Neural cell (in vitro differentiated cells): ENCODE measurements at regions not wholly inside any gene's neighbourhood (a gene's known extent, or its start where the extent isn't known, plus 50 kb on each side); places are given as distances from the start of the nearest gene placed in this dataset.

Experiments
- H2AFZ ChIP-seq: fragments of 200-600, 300-800 bp; sonication (generic), shearing (Covaris generic); 2 replicates; pipeline ENCODE4 v1.6.0; 2014; ENCODE audit warnings: low read depth, mild to moderate bottlenecking, antibody characterized with exemption, low read length, moderate library complexity
- H3F3A ChIP-seq: fragments of 200-600 bp; shearing (Covaris generic); 2 replicates; pipeline ENCODE4 v1.6.1; 2016; ENCODE audit warnings: mild to moderate bottlenecking, moderate library complexity, mixed read lengths, antibody characterized with exemption, low read length; ENCODE audit not compliant: insufficient read depth, poor library complexity, severe bottlenecking
- H3K27ac ChIP-seq: fragments of 200-600, 300-800 bp; sonication (generic), shearing (Covaris generic); 2 replicates; pipeline ENCODE4 v1.5.1; 2014; ENCODE audit warnings: mild to moderate bottlenecking, low read length, moderate library complexity
- H3K27me3 ChIP-seq: fragments of 300-800, 200-600 bp; sonication (generic), shearing (Covaris generic); 2 replicates; pipeline ENCODE4 v1.6.0; 2014; ENCODE audit warnings: mild to moderate bottlenecking, low read depth, low read length, moderate library complexity; ENCODE audit not compliant: insufficient read depth
- H3K36me3 ChIP-seq: fragments of 300-800, 200-600 bp; sonication (generic), shearing (Covaris generic); 2 replicates; pipeline ENCODE4 v1.5.1; 2014; ENCODE audit warnings: mild to moderate bottlenecking, antibody characterized with exemption, low read length, moderate library complexity; ENCODE audit not compliant: insufficient read depth
- H3K4me2 ChIP-seq: fragments of 300-800, 200-600 bp; sonication (generic), shearing (Covaris generic); 2 replicates; pipeline ENCODE4 v1.6.0; 2014; ENCODE audit warnings: mild to moderate bottlenecking, low read length
- H3K4me3 ChIP-seq: fragments of 300-800, 200-600 bp; sonication (generic), shearing (Covaris generic); 2 replicates; pipeline ENCODE4 v1.5.1; 2014; ENCODE audit warnings: mild to moderate bottlenecking, low read length, moderate library complexity
- H3K79me2 ChIP-seq: fragments of 200-600 bp; shearing (Covaris generic); replicated peaks from 2 replicates; pipeline ENCODE4 v1.6.0; 2014; ENCODE audit warnings: mild to moderate bottlenecking, low read length, moderate library complexity; ENCODE audit not compliant: insufficient read depth
- H3K9ac ChIP-seq: fragments of 300-800, 200-600 bp; sonication (generic), shearing (Covaris generic); 2 replicates; pipeline ENCODE4 v1.6.1; 2016; ENCODE audit warnings: mild to moderate bottlenecking, low read length, mixed read lengths
- H3K9me2 ChIP-seq: fragments of 200-600 bp; shearing (Covaris generic); 2 replicates; pipeline ENCODE4 v1.6.1; 2016; ENCODE audit warnings: mild to moderate bottlenecking, low read length, mixed read lengths; ENCODE audit not compliant: insufficient read depth
- H3K9me3 ChIP-seq: fragments of 200-600, 300-800 bp; sonication (generic), shearing (Covaris generic); 2 replicates; pipeline ENCODE4 v1.6.1; 2016; ENCODE audit warnings: mild to moderate bottlenecking, mixed run types, low read length, moderate library complexity, mixed read lengths
- H4K20me1 ChIP-seq: fragments of 200-600 bp; shearing (Covaris generic); 2 replicates; pipeline ENCODE4 v1.6.1; 2016; ENCODE audit warnings: mild to moderate bottlenecking, mixed run types; ENCODE audit not compliant: insufficient read depth
- CTCF ChIP-seq: fragments of 450-650 bp; IDR thresholded peaks from 2 replicates; pipeline ENCODE4 v1.5.1; 2014; ENCODE audit warnings: antibody characterized with exemption, mild to moderate bottlenecking, moderate library complexity; ENCODE audit not compliant: poor library complexity, severe bottlenecking
- EP300 ChIP-seq: fragments of 450-650 bp; conservative IDR thresholded peaks from 2 replicates; pipeline ENCODE4 v1.6.1; 2014; ENCODE audit warnings: antibody characterized with exemption, mild to moderate bottlenecking, moderate library complexity; ENCODE audit not compliant: poor library complexity, severe bottlenecking
- EZH2 ChIP-seq: fragments of 200-600, 300-800 bp; shearing (Covaris generic), sonication (generic); IDR thresholded peaks from 2 replicates; pipeline ENCODE4 v1.6.1; 2014; ENCODE audit warnings: antibody characterized with exemption, low read length, borderline replicate concordance, mild to moderate bottlenecking; ENCODE audit not compliant: insufficient read depth, poor library complexity, severe bottlenecking
- MXI1 ChIP-seq: fragments of 450-650 bp; conservative IDR thresholded peaks from 2 replicates; pipeline ENCODE4 v1.6.1; 2014; ENCODE audit warnings: antibody characterized with exemption, mild to moderate bottlenecking; ENCODE audit not compliant: poor library complexity, severe bottlenecking
- POLR2AphosphoS5 ChIP-seq: IDR thresholded peaks from 2 replicates; pipeline ENCODE4 v1.6.1; 2012
- RAD21 ChIP-seq: fragments of 450-650 bp; conservative IDR thresholded peaks from 2 replicates; pipeline ENCODE4 v1.6.1; 2014; ENCODE audit warnings: antibody characterized with exemption, mild to moderate bottlenecking, moderate library complexity
- SMC3 ChIP-seq: fragments of 450-650 bp; conservative IDR thresholded peaks from 2 replicates; pipeline ENCODE4 v1.6.1; 2014; ENCODE audit warnings: antibody characterized with exemption, mild to moderate bottlenecking, moderate library complexity; ENCODE audit not compliant: poor library complexity
- TAF1 ChIP-seq: IDR thresholded peaks from 2 replicates; pipeline ENCODE4 v1.6.1; 2012; ENCODE audit warnings: low read depth
- TF ChIP-seq, protein P1 (sequence below): IDR thresholded peaks from 2 replicates; pipeline ENCODE4 v1.6.1; 2012; ENCODE audit warnings: borderline replicate concordance

GRCh38 chr10:81348003-81348402 lies 527.0 kb upstream of the NRG3 start:
- TF ChIP-seq MXI1: no peak
- no peak for TF ChIP-seq EP300
- no peak for TF ChIP-seq SMC3
- TF ChIP-seq, protein P1, sequence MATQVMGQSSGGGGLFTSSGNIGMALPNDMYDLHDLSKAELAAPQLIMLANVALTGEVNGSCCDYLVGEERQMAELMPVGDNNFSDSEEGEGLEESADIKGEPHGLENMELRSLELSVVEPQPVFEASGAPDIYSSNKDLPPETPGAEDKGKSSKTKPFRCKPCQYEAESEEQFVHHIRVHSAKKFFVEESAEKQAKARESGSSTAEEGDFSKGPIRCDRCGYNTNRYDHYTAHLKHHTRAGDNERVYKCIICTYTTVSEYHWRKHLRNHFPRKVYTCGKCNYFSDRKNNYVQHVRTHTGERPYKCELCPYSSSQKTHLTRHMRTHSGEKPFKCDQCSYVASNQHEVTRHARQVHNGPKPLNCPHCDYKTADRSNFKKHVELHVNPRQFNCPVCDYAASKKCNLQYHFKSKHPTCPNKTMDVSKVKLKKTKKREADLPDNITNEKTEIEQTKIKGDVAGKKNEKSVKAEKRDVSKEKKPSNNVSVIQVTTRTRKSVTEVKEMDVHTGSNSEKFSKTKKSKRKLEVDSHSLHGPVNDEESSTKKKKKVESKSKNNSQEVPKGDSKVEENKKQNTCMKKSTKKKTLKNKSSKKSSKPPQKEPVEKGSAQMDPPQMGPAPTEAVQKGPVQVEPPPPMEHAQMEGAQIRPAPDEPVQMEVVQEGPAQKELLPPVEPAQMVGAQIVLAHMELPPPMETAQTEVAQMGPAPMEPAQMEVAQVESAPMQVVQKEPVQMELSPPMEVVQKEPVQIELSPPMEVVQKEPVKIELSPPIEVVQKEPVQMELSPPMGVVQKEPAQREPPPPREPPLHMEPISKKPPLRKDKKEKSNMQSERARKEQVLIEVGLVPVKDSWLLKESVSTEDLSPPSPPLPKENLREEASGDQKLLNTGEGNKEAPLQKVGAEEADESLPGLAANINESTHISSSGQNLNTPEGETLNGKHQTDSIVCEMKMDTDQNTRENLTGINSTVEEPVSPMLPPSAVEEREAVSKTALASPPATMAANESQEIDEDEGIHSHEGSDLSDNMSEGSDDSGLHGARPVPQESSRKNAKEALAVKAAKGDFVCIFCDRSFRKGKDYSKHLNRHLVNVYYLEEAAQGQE: no peak
- TF ChIP-seq EZH2: no peak
- TF ChIP-seq CTCF: no peak
- H3K79me2 ChIP-seq: no peaks in the 10 kb centered on the region
- H3K4me2 ChIP-seq: no peak overlapping the region
- H3K27me3 ChIP-seq: no peaks in the 10 kb centered on the region
- no peaks in the 10 kb centered on the region for H3K9me3 ChIP-seq
- no peaks in the 10 kb centered on the region for H3K36me3 ChIP-seq
- no peak overlapping the region for H3K9ac ChIP-seq
- H3K27ac ChIP-seq: no peak overlapping the region
- H2AFZ ChIP-seq: no peak overlapping the region
- no peaks in the 10 kb centered on the region for H3F3A ChIP-seq
- no peaks in the 10 kb centered on the region for H4K20me1 ChIP-seq
- H3K9me2 ChIP-seq: no peaks in the 10 kb centered on the region
- H3K4me3 ChIP-seq: no peak overlapping the region

- peak overlapping the region; percentile 34 for H3K27ac ChIP-seq
- no peaks in the 10 kb centered on the region for H3K36me3 ChIP-seq
- H4K20me1 ChIP-seq: no peaks in the 10 kb centered on the region
- H3K79me2 ChIP-seq: no peaks in the 10 kb centered on the region
- no peaks in the 10 kb centered on the region for H3K9me2 ChIP-seq
- H3F3A ChIP-seq: no peaks in the 10 kb centered on the region
- no peaks in the 10 kb centered on the region for H3K27me3 ChIP-seq
- H3K4me2 ChIP-seq: no peak overlapping the region
- no peaks in the 10 kb centered on the region for H3K9me3 ChIP-seq
- H2AFZ ChIP-seq: no peak overlapping the region
- TF ChIP-seq SMC3 (no peak), EZH2 (no peak), EP300 (peak; percentile 86), CTCF (no peak), RAD21 (peak; percentile 35), TAF1 (no peak), POLR2AphosphoS5 (peak; percentile 62), MXI1 (no peak)
- TF ChIP-seq, protein P1: peak; percentile 90
- no peak overlapping the region for H3K9ac ChIP-seq
- no peak overlapping the region for H3K4me3 ChIP-seq
Measured at GRCh38 chr10:81367132-81367531, 507.9 kb upstream of the NRG3 start.
